ENCODE measurements at regions not wholly inside any gene's neighbourhood (a gene's known extent, or its start where the extent isn't known, plus 50 kb on each side); places are given as distances from the start of the nearest gene placed in this dataset.
"Not testable (repeated sequence)": the region's sequence is repeated elsewhere in the genome, so short reads cannot be mapped to it uniquely, and the experiment has no call there.

DNA sequence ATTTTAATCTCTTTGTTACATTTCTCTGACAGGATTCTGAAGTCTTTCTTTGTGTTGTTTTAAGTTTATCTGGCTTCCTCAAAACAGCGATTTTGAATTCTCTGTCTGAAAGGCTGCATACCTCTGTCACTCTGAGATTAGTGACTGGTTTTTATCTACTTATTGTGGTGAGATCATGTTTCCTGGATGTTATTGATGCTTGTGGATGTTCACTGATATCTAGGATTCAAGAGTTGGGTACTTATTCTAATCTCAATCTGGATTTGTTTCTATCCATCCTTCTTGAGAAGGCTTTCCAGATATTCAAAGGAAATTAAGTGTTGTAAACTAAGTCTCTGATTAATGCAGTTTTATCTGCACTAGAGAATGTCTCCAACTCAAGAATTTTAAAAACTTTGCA lies 1076.1 kb upstream of the ADGRB3 start:
- no peak for DNase-seq (ENCODE audit: low spot score)

DNA sequence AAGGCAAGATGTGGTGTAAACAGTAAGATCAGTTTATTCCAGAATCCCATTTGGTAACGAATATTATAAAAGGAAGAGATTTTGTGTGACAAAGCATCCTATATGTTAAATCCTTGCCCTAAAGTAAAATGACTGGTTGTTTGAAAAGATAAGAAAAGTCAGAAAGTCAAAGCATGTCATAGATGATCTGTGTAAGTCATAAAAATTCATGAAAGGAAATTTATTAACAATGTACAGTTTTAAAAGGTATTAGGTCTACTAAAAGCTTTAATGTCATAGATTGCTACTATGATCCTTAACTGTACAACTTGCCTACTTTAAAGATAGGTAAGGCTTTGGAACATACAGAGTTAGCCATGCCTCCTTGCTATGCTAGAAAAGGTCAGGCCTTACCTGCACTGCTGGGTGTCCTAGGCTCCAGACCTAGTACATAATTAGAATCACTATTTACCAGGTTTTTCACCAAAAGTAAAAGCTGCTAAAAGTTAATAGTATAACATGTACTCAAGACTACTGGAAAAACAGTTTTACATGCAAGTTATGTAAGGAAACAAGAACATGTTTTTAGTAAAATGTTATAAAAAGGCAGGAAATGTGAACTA lies 1090.1 kb upstream of the ADGRB3 start:
- DNase-seq (ENCODE audit: low spot score) = no peak

DNA sequence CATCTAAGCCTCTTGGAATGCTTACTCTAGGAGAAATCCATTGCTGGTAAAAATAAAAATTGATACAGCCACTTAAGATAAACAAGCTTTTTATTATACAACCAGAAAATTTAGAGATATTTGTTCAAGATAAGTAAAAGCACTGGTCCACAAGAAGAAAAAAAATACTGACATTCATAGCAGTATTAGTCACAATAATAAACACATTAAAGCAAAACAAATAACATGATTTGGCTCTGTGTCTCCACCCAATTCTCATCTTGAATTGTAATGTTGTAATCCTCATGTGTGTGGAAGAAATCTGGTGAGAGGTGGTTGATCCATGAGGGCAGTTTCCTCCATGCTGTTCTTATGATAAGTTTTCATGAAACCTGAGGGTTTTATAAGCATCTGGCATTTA lies 1093.5 kb upstream of the ADGRB3 start:
- DNase-seq (ENCODE audit: low spot score) = no peak

DNA sequence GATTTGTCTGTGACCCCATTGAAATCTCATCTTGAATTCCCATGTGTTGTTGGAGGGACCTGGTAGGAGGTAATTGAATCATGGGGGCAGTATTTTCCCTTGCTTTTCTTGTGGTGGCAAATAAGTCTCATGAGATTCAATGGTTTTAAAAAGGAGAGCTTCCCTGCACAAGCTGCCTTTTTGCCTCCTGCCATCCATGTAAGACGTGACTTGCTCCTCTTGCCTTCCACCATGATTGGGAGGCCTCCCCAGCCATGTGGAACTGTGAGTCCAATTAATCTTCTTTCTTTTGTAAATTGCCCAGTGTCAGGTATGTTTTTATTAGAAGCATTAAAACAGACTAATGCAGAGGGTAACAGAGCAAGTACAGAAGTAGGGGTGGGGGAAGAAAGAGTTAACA lies 1097.0 kb upstream of the ADGRB3 start:
- no peak for DNase-seq (ENCODE audit: low spot score)

DNA sequence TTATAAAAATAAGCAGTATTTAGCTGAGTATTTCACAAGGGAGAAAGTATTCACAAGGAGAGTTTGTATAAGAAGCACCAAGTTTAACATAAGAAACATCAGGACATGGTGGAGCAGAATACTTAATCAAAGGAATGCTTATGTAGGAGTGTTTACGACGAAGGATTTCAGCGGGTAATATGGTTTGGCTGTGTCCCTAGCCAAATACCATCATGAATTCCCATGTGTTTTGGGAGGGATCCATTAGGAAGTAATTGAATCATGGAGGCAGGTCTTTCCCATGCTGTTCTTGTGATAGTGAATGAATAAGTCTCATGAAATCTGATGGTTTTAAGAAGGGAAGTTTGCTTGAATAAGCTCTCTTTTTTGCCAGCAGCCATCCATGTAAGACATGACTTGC lies 1099.1 kb upstream of the ADGRB3 start:
- DNase-seq (ENCODE audit: low spot score) = no peak

DNA sequence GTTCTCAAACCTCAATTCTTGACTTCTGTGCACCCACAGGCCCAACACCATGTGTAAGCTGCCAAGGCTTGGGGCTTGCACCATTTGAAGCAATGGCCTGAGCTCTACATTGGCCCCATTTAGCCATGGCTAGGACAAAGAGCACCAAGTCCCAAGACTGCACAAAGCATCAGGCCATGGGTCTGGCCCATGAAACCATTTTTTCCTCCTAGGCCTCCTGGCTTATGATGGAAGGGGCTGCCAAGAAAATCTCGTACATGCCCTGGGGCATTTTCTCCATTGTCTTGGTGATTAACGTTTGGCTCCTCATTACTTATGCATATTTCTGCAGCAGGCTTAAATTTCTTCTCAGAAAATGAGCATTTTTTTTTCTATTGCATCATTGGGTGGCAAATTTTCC lies 1128.7 kb upstream of the ADGRB3 start:
- DNase-seq (ENCODE audit: low spot score) = no peak

DNA sequence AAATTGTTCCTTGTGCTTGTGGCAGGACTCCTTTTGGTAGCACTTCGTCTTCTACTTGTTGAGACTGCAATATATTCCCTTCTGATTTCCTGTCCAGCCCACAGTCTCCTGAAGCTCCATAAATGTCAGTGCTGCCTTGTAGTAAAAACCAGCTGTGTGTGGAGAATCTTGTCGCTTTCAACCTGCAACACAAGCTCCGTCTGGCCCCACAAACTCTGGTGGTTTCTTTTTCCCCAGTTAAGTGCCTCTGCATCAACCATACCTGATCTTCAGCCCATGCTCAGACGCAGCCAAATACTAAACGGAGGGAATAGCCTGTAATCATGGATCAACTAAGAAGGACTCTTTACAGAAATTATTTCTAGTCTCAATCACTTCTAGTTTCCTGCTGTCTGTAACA lies 1133.3 kb upstream of the ADGRB3 start:
- DNase-seq (ENCODE audit: low spot score) = no peak

DNA sequence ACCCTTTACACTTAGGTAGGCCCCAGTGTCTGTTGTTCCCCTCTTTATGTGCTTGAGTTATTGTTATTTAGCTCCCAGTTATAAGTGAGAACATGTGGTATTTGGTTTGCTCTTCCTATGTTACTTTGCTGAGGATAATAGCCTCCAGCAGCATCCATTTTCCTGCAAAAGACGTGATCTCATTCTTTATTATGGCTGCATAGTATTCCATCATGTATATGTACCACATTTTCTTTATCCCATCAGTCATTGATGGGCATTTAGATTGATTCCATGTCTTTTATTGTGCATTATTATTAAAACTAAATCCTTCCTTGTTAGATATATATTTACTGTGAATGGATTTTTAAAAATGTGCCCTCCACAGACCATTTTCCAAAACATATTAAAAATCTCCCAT lies 1137.3 kb upstream of the ADGRB3 start:
- DNase-seq (ENCODE audit: low spot score) = no peak

DNA sequence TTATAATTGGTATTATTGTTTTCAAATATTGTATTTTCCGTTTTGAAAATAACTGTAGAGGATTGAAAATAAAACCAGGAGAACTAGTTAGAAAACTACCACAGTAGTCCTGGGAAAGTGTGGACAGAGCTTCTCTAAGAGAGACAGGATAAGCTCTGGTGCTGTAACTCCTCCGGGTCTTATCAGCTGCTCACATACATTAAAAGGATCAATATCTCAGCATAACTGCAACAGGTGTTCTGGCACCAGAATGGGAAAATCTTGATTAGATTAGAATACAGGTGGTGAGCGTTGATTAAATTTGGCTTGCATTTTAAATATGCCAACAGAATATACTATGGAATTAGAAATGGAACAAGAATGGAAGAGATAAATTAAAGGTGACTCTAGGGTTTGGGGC lies 1138.9 kb upstream of the ADGRB3 start:
- no peak for DNase-seq (ENCODE audit: low spot score)

DNA sequence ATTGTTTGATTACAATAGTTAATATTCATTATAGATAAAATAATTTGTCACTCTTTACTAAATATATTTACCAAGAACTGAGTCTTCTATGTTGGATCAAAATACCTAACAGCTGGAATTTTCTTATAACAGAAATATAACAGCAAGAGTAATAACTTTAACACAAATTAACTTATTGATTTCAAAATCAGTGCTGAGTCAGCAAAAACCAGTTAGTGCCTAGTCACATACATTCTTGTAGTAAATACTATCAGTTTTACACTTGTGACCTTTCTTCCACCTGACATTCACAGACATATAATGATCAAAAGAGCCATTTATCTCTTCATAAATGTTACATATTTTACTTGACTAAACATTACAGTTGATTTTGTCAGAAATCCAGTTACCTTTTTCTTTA lies 1141.4 kb upstream of the ADGRB3 start:
- no peak for DNase-seq (ENCODE audit: low spot score)

DNA sequence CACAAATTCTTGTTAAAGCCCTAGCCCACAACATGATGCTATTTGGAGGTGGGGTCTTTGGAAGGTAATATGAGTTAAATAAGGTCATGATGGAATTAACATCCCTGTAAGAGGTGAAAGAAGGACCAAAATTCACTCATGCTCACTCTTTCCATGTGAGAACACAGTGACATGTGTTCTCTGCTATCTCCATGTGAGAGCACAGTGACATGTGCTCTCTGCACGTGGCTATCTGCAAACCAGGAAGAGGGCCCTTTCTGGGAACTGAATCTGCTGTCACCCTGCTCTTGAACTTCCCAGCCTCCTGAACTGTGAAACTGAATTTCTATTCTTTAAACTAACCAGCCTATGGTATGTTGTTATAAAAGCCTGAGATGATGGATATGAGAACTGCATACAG lies 1159.4 kb upstream of the ADGRB3 start:
- no peak for DNase-seq (ENCODE audit: low spot score)

DNA sequence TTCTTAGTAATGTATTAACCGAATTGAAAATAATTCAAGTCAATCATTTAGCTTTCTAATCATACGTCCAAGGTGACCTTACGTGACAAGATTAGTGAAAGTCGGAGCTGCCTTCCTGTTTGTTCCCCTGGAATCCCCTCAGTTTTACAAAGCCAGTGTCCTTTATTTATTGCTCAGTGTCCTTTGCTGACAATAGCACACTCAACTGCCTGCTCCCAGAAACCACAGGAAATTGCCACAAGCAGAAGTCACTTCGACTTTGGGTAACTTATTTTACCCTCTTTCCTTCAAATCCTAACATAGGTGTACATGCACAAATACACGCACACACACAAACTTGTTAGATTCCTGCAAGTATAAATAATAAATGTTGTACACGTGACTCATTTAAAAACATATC lies 1167.7 kb upstream of the ADGRB3 start:
- DNase-seq (ENCODE audit: low spot score) = no peak

DNA sequence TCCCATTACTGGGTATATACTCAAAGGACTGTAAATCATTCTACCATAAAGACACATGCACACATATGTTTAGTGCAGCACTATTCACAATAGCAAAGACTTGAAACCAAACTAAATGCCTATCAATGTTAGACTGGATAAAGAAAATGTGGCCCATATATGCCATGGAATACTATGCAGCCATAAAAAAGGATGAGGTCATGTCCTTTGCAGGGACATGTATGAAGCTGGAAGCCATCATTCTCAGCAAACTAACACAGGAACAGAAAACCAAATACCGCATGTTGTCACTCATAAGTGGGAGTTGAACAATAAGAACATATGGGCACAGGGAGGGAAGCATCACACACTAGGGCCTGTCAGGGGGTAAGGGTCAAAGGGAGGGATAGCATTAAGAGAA lies 1172.4 kb upstream of the ADGRB3 start:
- not testable (repeated sequence) for DNase-seq (ENCODE audit: low spot score)

DNA sequence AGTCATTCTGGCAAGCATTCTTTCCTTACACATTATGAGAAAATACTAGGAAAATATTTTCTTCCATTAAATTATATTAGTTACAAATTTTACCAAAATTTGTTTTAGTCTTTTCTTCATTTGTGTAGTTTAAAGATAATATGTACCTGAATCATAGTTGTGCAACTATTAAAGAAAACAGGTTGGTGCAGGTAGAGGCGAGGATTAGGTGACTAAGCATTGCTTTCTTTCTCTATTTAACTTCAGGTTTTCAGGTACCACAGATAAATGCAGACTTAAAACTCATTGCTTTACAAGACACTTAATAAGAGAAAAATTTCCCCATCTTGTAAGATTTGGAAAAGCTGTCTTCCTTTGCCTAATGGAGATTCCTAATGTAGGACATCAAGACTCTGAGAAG lies 1175.5 kb upstream of the ADGRB3 start:
- no peak for DNase-seq (ENCODE audit: low spot score)

DNA sequence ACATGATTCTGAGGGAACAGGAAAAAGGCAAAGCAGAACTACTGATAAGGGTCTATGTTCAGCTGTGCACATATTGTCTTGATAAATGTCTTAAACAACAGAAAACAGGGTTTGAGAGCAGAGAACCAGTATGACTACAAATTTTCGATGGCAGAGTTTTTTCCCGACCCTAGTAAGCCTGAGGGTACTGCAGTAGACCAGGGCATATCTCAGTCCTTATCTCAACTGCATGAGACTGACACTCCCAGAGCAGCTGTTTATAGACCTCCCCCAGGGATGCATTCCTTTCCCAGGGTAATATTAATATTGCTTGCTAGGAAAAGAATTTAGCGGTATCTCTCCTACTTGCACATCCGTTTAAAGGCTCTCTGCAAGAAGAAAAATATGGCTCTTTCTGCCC lies 1176.8 kb upstream of the ADGRB3 start:
- no peak for DNase-seq (ENCODE audit: low spot score)

DNA sequence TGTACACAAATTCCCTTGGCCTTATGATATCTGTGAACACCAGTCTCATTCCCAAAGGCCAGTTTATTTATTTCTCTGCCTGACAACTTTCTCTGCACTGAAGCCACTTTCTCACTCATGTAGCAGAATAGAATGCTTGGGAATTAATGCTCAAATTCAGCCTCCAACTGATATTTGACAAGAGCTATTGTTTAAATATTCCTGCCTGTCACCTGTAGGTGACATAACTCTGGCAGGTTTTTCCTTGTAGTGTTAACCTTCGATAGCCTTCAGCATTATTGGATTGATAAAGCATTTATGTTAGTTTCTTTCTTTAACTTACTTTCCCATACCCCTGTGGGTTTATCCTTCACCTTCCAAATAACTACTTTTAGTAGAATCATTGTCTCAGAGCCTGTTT lies 1183.2 kb upstream of the ADGRB3 start:
- no peak for DNase-seq (ENCODE audit: low spot score)

DNA sequence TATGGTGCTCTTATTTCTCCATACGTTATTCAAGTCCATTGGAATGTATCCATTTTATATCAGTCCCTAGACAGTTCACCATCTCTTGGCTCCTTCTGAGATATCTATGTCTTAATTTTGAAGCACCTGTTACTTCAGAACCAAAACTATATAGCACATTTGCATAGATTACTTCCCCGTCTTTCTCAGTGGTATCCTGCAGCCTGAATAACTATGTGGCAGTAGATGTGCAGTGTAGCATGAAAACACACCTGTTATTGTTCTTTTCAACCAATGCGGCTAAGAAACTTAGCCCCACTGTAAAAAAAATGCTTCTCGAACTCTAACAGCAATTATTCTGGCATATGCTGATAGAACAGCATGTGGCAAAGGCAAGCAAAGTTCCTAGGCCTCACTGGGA lies 1184.4 kb upstream of the ADGRB3 start:
- DNase-seq (ENCODE audit: low spot score) = no peak

DNA sequence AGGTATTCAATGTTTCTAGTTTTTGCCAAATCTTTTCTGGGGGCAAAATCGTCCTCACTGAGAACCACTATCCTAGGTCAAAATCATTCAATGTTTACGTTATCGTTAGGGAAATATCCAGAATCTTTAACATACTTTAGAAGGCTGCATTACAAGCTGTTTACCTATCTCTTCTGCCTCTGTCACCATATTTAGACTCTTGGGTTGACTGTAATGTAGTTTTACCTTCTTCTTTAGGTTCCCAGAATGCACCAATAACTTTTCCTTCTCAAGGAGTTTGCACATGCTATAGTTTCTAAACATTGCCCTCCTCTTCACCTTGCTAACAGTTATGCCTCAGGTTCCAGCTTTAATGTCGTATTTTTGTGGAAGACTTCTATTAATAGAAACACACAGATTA lies 1185.5 kb upstream of the ADGRB3 start:
- DNase-seq (ENCODE audit: low spot score) = no peak

DNA sequence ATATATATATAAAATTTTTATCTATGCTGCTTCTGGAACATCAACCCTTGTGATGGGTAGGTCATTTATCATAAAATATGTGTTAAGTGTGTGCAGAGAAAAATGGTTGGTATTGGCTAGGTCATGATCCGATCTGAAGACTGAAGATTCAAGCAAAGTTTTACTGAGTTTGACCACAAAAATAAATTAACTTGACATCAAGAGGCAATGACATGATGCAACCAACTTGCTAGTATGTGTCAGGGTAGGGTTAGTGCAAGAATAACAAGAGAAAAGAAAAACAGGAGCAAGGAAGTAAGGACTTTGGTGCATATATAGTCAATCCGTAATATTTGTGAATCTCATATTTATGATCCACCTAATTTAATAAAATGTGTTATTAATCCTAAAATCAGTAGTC lies 1202.0 kb upstream of the ADGRB3 start:
- DNase-seq (ENCODE audit: low spot score) = no peak

DNA sequence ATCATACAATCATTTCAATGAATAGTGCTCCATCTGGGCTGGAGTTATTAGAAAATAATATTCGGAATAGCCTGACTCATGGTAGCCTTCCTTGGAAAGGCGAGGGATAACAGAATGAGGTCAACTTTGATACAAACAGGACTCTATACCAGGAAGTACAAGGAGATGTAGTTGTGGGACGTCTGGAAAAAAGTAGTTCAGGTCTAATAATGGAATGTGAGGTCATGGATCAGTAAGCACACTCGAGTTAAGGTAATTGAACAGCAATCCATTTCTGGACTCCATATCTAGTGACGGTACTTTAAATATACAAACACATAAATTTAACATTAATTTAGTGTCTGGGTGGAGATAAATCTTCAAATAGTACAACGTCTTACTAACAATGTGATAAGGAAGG lies 1204.0 kb upstream of the ADGRB3 start:
- DNase-seq (ENCODE audit: low spot score) = no peak

DNA sequence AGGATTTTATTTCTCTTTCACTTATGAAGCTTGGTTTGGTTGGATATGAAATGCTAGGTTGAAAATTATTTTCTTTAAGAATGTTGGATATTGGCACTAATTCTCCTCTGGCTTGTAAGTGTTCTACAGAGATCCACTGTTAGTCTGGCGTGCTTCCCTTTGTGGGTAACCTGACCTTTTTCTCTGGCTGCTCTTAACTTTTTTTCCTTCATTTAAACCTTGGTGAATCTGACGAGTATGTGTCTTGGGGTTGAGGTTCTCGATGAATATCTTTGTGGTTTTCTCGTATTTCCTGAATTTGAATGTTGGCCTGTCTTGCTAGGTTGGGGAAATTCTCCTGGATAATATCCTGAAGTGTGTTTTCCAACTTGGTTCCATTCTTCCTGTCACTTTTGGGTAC lies 1208.4 kb upstream of the ADGRB3 start:
- DNase-seq (ENCODE audit: low spot score) = not testable (repeated sequence)

DNA sequence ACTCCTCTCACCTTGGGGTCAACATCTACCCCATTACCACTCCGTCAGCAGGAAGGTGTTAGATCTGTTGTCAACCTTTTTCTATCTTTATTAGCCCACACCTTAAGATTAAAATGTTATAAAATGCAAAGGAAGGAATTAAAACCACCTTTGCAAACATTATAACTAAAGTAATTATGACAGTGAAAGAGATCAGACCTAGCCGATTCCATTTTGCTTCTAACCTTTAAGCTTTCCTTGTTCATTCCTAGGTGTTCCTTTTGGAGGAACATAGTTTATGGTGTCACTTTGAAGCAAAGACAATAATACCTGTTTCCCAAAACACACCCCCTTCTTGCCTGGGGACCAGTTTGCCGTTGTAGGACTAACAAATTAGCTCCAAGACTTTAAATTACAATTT lies 1223.0 kb upstream of the ADGRB3 start:
- DNase-seq (ENCODE audit: low spot score) = no peak

DNA sequence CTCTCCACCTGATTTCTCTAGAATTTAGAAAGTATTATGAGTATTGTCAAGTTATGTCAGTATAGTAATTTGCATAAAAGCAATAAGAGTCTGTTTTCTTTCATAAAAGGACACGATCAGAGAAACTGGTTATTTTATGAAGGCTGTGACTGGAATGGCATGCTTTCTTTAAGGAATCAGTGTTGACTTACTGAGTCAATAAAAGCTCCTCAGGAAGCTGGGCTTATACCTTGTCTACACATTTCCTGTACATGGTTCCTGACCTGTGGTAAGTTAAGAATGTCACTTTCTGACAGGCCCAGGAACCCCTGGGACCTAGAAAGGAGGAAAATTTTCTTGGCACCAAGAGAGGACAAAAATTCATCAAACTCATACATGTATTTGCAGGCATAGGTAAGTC lies 1224.0 kb upstream of the ADGRB3 start:
- no peak for DNase-seq (ENCODE audit: low spot score)

DNA sequence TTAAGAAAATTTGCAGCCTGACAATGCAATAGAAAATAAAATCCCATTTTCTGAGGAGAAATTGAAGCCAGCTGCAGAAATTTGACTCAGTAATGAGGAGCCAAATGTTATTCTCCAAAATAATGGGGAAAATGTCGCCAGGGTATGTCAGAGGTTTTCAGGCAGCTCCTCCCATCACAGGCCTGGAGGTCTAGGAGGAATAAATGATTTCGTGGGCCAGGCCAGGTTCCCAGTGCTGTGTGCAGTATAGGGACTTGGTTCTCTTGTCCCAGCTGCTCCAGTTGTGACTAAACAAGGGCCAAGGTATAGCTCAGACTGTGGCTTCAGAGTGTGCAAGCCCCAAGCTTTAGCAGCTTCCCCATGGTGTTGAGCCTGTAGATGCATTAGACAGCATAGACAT lies 1240.8 kb upstream of the ADGRB3 start:
- DNase-seq (ENCODE audit: low spot score) = no peak

DNA sequence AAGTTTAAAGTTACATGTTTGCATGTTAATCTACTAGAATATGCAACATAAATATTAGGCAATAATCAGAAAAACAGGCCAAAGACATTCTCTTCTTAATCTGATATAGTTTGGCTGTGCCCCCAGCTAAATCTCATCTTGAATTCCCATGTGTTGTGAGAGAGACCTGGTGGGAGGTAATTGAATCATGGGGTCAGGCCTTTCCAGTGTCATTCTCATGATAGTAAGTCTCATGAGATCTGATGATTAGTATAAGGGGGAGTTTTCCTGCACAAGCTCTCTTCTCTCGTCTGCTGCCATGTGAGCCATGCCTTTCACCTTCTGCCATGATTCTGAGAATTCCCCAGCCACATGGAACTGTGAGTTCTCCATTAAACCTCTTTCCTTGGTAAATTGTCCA lies 1241.7 kb upstream of the ADGRB3 start:
- DNase-seq (ENCODE audit: low spot score) = no peak
